H1 (cell line): ENCODE measurements at regions not wholly inside any gene's neighbourhood (a gene's known extent, or its start where the extent isn't known, plus 50 kb on each side); places are given as distances from the start of the nearest gene placed in this dataset.

Experiments
- CTCF ChIA-PET: fragments of 300-600 bp; sonication (Branson Sonifier 250); formaldehyde crosslinking; loops from one replicate; lab custom pipeline; 2021; ENCODE audit not compliant: partially characterized antibody; lab: Charles Lee
- POLR2A ChIA-PET: fragments of 300-600 bp; sonication (Branson Sonifier 250); formaldehyde crosslinking; loops from one replicate; lab custom pipeline; 2021; ENCODE audit warnings: inconsistent platforms; ENCODE audit not compliant: partially characterized antibody; lab: Charles Lee
- DNase-seq, 2 experiments: peaks; one replicate each; pipeline versions ENCODE4 v3.0.0 to v3.0.0-alpha.2; 2010 to 2022; ENCODE audit warnings: low spot score in 2 of 2, low read depth in 1 of 2, mixed read lengths in 1 of 2
- FAIRE-seq: peaks from 2 replicates; lab custom pipeline; 2011; peaks lifted over from hg19 to GRCh38; lab: Jason Lieb, UNC
- H2AFZ ChIP-seq: 2 replicates; pipeline ENCODE4 v1.8.1; 2012; ENCODE audit warnings: low read length, inconsistent platforms
- H2AK5ac ChIP-seq: 2 replicates; pipeline ENCODE4 v1.6.1; 2013; ENCODE audit warnings: low read depth, low read length
- H2BK120ac ChIP-seq: replicated peaks from 2 replicates; pipeline ENCODE3; 2013; ENCODE audit warnings: low read depth, low read length, inconsistent platforms
- H2BK12ac ChIP-seq: 2 replicates; pipeline ENCODE4 v1.6.1; 2013; ENCODE audit warnings: low read depth, low read length
- H2BK15ac ChIP-seq: 2 replicates; pipeline ENCODE4 v1.6.1; 2013; ENCODE audit warnings: low read length
- H2BK20ac ChIP-seq: 2 replicates; pipeline ENCODE4 v1.6.1; 2013; ENCODE audit warnings: low read length
- H2BK5ac ChIP-seq: 2 replicates; pipeline ENCODE4 v1.6.1; 2013; ENCODE audit warnings: low read depth, low read length
- H3K14ac ChIP-seq: 2 replicates; pipeline ENCODE4 v1.6.1; 2013; ENCODE audit warnings: inconsistent platforms; ENCODE audit not compliant: insufficient read length
- H3K18ac ChIP-seq: 2 replicates; pipeline ENCODE4 v1.6.1; 2013; ENCODE audit warnings: low read length; ENCODE audit errors: extremely low read depth
- H3K23ac ChIP-seq: 2 replicates; pipeline ENCODE4 v1.6.1; 2013; ENCODE audit warnings: inconsistent platforms; ENCODE audit not compliant: insufficient read length
- H3K23me2 ChIP-seq: 2 replicates; pipeline ENCODE4 v1.6.1; 2013; ENCODE audit warnings: low read depth, low read length
- H3K27ac ChIP-seq: 2 replicates; pipeline ENCODE4 v1.6.1; 2011; ENCODE audit warnings: low read depth, low read length, inconsistent platforms
- H3K27me3 ChIP-seq, 4 experiments: replicated peaks in 1 of 4; 1 replicate in 1 of 4; 2 replicates in 3 of 4; pipeline versions ENCODE4 v1.6.1 to v1.8.1; 2011 to 2013; ENCODE audit warnings: low read length in 3 of 4, mild to moderate bottlenecking in 3 of 4, inconsistent platforms in 2 of 4, mixed read lengths in 2 of 4, moderate library complexity in 1 of 4; ENCODE audit not compliant: control insufficient read depth in 3 of 4, insufficient read depth in 3 of 4; ENCODE audit errors: extremely low read depth in 1 of 4
- H3K36me3 ChIP-seq, 4 experiments: 2 replicates each; pipeline versions ENCODE4 v1.6.1 to v1.8.1; 2011 to 2013; ENCODE audit warnings: mild to moderate bottlenecking in 4 of 4, low read length in 3 of 4, moderate library complexity in 2 of 4, control low read depth in 1 of 4, inconsistent platforms in 1 of 4; ENCODE audit not compliant: insufficient read depth in 4 of 4, control insufficient read depth in 2 of 4
- H3K4ac ChIP-seq: replicated peaks from 2 replicates; pipeline ENCODE3; 2013; ENCODE audit warnings: low read length, low read depth, mixed read lengths, inconsistent platforms; ENCODE audit not compliant: insufficient read length
- H3K4me1 ChIP-seq, 4 experiments: replicated peaks in 1 of 4; 1 replicate in 1 of 4; 2 replicates in 3 of 4; pipeline versions ENCODE4 v1.6.1 to v1.8.1; 2011 to 2013; ENCODE audit warnings: low read length in 3 of 4, inconsistent platforms in 2 of 4, mixed read lengths in 1 of 4; ENCODE audit not compliant: insufficient read depth in 4 of 4, control insufficient read depth in 3 of 4
- H3K4me2 ChIP-seq, 2 experiments: 2 replicates each; pipeline versions ENCODE4 v1.6.1 to v1.8.1; 2011 to 2013; ENCODE audit warnings: low read depth in 2 of 2, low read length in 2 of 2, control low read depth in 1 of 2, inconsistent platforms in 1 of 2, mild to moderate bottlenecking in 1 of 2; ENCODE audit not compliant: insufficient read depth in 1 of 2
- H3K4me3 ChIP-seq, 4 experiments: fragments of 200-600, 300-600 bp in 1 of 4; sonication (generic), shearing (Covaris generic), sonication (Bioruptor Twin) in 1 of 4; 2 replicates each; pipeline versions ENCODE4 v1.5.1 to v1.8.1; 2011 to 2016; ENCODE audit warnings: low read length in 4 of 4, low read depth in 3 of 4, control low read depth in 2 of 4, inconsistent platforms in 2 of 4, mild to moderate bottlenecking in 2 of 4, mixed read lengths in 1 of 4, moderate library complexity in 1 of 4; ENCODE audit not compliant: insufficient read depth in 2 of 4; ENCODE audit errors: extremely low read depth in 1 of 4
- H3K56ac ChIP-seq: replicated peaks from 2 replicates; pipeline ENCODE3; 2013; ENCODE audit warnings: low read depth, mild to moderate bottlenecking, mixed read lengths, low read length, inconsistent platforms; ENCODE audit not compliant: insufficient read length
- H3K79me1 ChIP-seq: 2 replicates; pipeline ENCODE4 v1.6.1; 2013; ENCODE audit warnings: low read depth, low read length, control low read depth
- H3K79me2 ChIP-seq, 2 experiments: 2 replicates each; pipeline versions ENCODE4 v1.6.1 to v1.8.1; 2012 to 2013; ENCODE audit warnings: low read length in 2 of 2, mild to moderate bottlenecking in 2 of 2, inconsistent platforms in 1 of 2; ENCODE audit not compliant: insufficient read depth in 2 of 2, control insufficient read depth in 1 of 2
- H3K9ac ChIP-seq, 4 experiments: replicated peaks in 1 of 4; 1 replicate in 1 of 4; 2 replicates in 3 of 4; pipeline versions ENCODE4 v1.6.1 to v1.8.1; 2011 to 2013; ENCODE audit warnings: low read depth in 3 of 4, low read length in 3 of 4, control low read depth in 2 of 4, mild to moderate bottlenecking in 2 of 4, moderate library complexity in 2 of 4, inconsistent platforms in 1 of 4; ENCODE audit errors: extremely low read depth in 1 of 4
- H3K9me3 ChIP-seq, 2 experiments: 2 replicates each; pipeline versions ENCODE4 v1.6.1 to v1.8.1; 2012 to 2013; ENCODE audit warnings: mild to moderate bottlenecking in 2 of 2, moderate library complexity in 2 of 2, control low read depth in 1 of 2, inconsistent platforms in 1 of 2, low read depth in 1 of 2, low read length in 1 of 2, mixed read lengths in 1 of 2; ENCODE audit not compliant: insufficient read depth in 2 of 2
- H4K20me1 ChIP-seq, 2 experiments: replicated peaks in 1 of 2; 2 replicates each; pipeline versions ENCODE3 to v1.8.1; 2011 to 2013; ENCODE audit warnings: inconsistent platforms in 2 of 2, low read length in 2 of 2, mild to moderate bottlenecking in 1 of 2; ENCODE audit not compliant: insufficient read depth in 2 of 2, control insufficient read depth in 1 of 2
- H4K5ac ChIP-seq: 2 replicates; pipeline ENCODE4 v1.6.1; 2013; ENCODE audit warnings: low read length, low read depth, mixed read lengths, inconsistent platforms; ENCODE audit not compliant: insufficient read length
- H4K8ac ChIP-seq: 2 replicates; pipeline ENCODE4 v1.8.0; 2013; ENCODE audit warnings: mild to moderate bottlenecking, moderate library complexity, low read length, inconsistent platforms; ENCODE audit not compliant: insufficient read depth; ENCODE audit errors: extremely low read depth
- H4K91ac ChIP-seq: replicated peaks from 2 replicates; pipeline ENCODE3; 2013; ENCODE audit warnings: low read length, mixed read lengths, inconsistent platforms; ENCODE audit not compliant: insufficient read length
- CBX5 ChIP-seq: fragments of 300-800, 300-1000 bp; sonication (generic); IDR thresholded peaks from 2 replicates; pipeline ENCODE4 v1.7.1; 2016; ENCODE audit warnings: antibody characterized with exemption, low read length, low read depth
- CTBP2 ChIP-seq: IDR thresholded peaks from 2 replicates; pipeline ENCODE4 v1.7.0; 2011; ENCODE audit warnings: borderline replicate concordance, mild to moderate bottlenecking, moderate library complexity, mixed read lengths, low read length; ENCODE audit not compliant: insufficient read depth, insufficient read length
- EGR1 ChIP-seq: IDR thresholded peaks from 2 replicates; pipeline ENCODE4 v1.6.1; 2011; ENCODE audit warnings: low read depth, low read length, borderline replicate concordance
- KDM5A ChIP-seq: fragments of 200-600 bp; IDR thresholded peaks from 2 replicates; pipeline ENCODE4 v1.7.1; 2012; ENCODE audit warnings: mild to moderate bottlenecking, low read length, inconsistent platforms, mixed read lengths
- POLR2AphosphoS5 ChIP-seq: IDR thresholded peaks from 2 replicates; pipeline ENCODE4 v1.6.1; 2011; ENCODE audit warnings: low read depth, low read length
- RNF2 ChIP-seq: fragments of 200-900, 300-1000 bp; sonication (generic); IDR thresholded peaks from 2 replicates; pipeline ENCODE4 v1.7.1; 2016; ENCODE audit warnings: borderline replicate concordance, low read depth, mild to moderate bottlenecking, antibody characterized with exemption, low read length; ENCODE audit not compliant: poor library complexity, severe bottlenecking; ENCODE audit errors: missing control alignments
- SIRT6 ChIP-seq: IDR thresholded peaks from one replicate; pipeline ENCODE4 v1.7.1; 2012; ENCODE audit warnings: low read length, inconsistent platforms
- SIX5 ChIP-seq: IDR thresholded peaks from 2 replicates; pipeline ENCODE4 v1.6.1; 2011; ENCODE audit warnings: mild to moderate bottlenecking, low read depth, low read length
- SP1 ChIP-seq: IDR thresholded peaks from 2 replicates; pipeline ENCODE4 v1.6.1; 2011; ENCODE audit warnings: low read depth, low read length
- WGBS, 2 experiments: shearing (Covaris generic) in 1 of 2; methylation state at CpG; one replicate each; pipeline versions ENCODE4 v1.1.6 to v1.1.7; 2013 to 2015; ENCODE audit warnings: low lambda C conversion rate in 2 of 2, mixed read lengths in 2 of 2, inconsistent platforms in 1 of 2, low coverage in 1 of 2, missing lambda C conversion rate in 1 of 2; ENCODE audit not compliant: insufficient replicate concordance in 2 of 2, insufficient coverage in 1 of 2, insufficient read length in 1 of 2; ENCODE audit errors: extremely low coverage in 1 of 2, missing lambda C conversion rate in 1 of 2; 5-methylcytosine and 5-hydroxymethylcytosine counted together

DNA sequence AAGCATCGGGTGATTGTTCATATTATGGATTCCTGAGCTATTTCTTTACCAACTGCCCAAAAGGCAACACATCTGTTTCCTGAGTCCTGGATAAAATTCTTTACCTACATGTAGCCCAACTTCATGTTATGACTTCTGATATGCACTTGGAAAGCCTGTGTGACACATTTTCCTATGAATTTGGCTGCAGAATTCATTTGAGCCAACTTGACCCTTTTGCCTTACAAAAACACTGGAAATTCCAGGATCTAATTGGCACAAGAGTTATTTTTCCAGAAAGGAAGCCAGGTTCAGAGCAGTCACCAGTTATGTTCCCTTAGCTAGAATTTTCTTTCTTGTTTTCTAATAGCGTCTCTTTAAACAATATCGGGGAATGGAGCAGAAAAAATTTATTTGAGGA is 202.5 kb upstream of the LRIG3 start:
- Histone ChIP-seq H3K4me2 (no peak overlapping the region), H2BK12ac (no peak overlapping the region), H4K91ac (no peak overlapping the region), H2BK20ac (no peak overlapping the region), H4K5ac (no peak overlapping the region), H3K36me3 (no peaks in the 10 kb centered on the region), H3K9ac (no peak overlapping the region), H2AK5ac (no peak overlapping the region), H3K4me1 (peaks cover 0 to 5% (median 0%) of the 10 kb centered on the region in 4 experiments; a peak in 1 of 7 replicates), H3K27me3 (no peaks in the 10 kb centered on the region), H3K79me2 (no peaks in the 10 kb centered on the region), H3K14ac (no peak overlapping the region), H3K18ac (no peak overlapping the region), H3K9me3 (no peaks in the 10 kb centered on the region), H2BK15ac (no peak overlapping the region), H2AFZ (no peak overlapping the region), H3K23ac (no peak overlapping the region)
- ChIA-PET CTCF (interaction anchor here (5.2 kb wide), 1 partner anchor 9 kb away, joined by 28 read pairs; no protein-coding TSS in a partner anchor), POLR2A (no interaction called here)
- TF ChIP-seq CTBP2 (no peak), KDM5A (no peak), EGR1 (no peak), POLR2AphosphoS5 (no peak), SP1 (no peak), SIX5 (no peak), RNF2 (no peak), CBX5 (no peak), SIRT6 (no peak)
- TF ChIP-seq, all 59 proteins: peak for 0
- Histone ChIP-seq H3K27ac (no peak overlapping the region), H3K56ac (no peak overlapping the region), H4K8ac (no peak overlapping the region), H3K23me2 (no peaks in the 10 kb centered on the region), H2BK120ac (no peak overlapping the region), H3K4me3 (no peak overlapping the region), H3K79me1 (no peaks in the 10 kb centered on the region), H4K20me1 (no peaks in the 10 kb centered on the region), H2BK5ac (no peak overlapping the region), H3K4ac (no peak overlapping the region)
- DNase-seq (no peak), FAIRE-seq (no peak)
- WGBS, 2 experiments, result 96% methylated on average over 3 of the region's 3 CpGs; no CpG with 5 or more reads in 1 of the 2 experiments
